Type B pancreatic cell (in vitro differentiated cells): ENCODE measurements at regions not wholly inside any gene's neighbourhood (a gene's known extent, or its start where the extent isn't known, plus 50 kb on each side); places are given as distances from the start of the nearest gene placed in this dataset.
"Not testable (repeated sequence)": the region's sequence is repeated elsewhere in the genome, so short reads cannot be mapped to it uniquely, and the experiment has no call there.

Experiments used
- DNase-seq: peaks from one replicate; pipeline ENCODE4 v3.0.0; 2021; ENCODE audit warnings: mixed read lengths; ENCODE audit not compliant: unreplicated experiment; ENCODE audit errors: extremely low spot score
- H3K27ac Mint-ChIP-seq: 2 replicates; pipeline ENCODE4 v1.8.0; 2021; ENCODE audit warnings: mild to moderate bottlenecking, mixed read lengths
- H3K27me3 Mint-ChIP-seq: 2 replicates; pipeline ENCODE4 v1.8.0; 2021; ENCODE audit warnings: mixed read lengths
- H3K36me3 Mint-ChIP-seq: 2 replicates; pipeline ENCODE4 v1.8.0; 2021; ENCODE audit warnings: mixed read lengths
- H3K4me1 Mint-ChIP-seq: one replicate; pipeline ENCODE4 v1.8.0; 2021; ENCODE audit warnings: mixed read lengths; ENCODE audit not compliant: unreplicated experiment
- H3K4me3 Mint-ChIP-seq: 2 replicates; pipeline ENCODE4 v1.8.0; 2021; ENCODE audit warnings: mild to moderate bottlenecking, mixed read lengths
- H3K9me3 Mint-ChIP-seq: 2 replicates; pipeline ENCODE4 v1.8.0; 2021; ENCODE audit warnings: mixed read lengths
- TF ChIP-seq, protein P1 (sequence below): fragments of 200-600 bp; sonication (generic); conservative IDR thresholded peaks from 2 replicates; pipeline ENCODE4 v1.5.0; 2021; ENCODE audit warnings: antibody characterized with exemption, mild to moderate bottlenecking

DNA sequence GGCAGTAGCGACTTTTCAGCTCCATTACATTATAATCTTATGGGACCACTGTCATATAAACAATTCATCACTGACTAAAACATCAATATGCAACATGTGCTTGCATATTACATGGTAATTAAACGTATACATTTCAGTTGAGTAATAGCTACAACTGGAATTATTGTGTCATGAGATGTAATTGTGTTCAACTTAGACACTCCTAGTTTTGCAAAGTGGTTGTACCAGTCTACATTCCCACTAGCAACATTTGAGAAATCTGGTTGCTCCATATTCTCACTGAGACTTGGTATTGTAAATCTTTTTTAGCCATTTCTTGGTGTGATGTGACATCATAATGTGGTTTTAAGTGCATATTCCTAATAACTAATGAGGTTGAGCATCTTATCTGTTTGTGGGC, 90.0 kb downstream of the CAPZA3 start:
- Mint-ChIP-seq H3K9me3 (peaks cover 8% of the 10 kb centered on the region), H3K4me1 (no peaks in the 10 kb centered on the region), H3K4me3 (no peak overlapping the region), H3K27ac (no peak overlapping the region), H3K27me3 (peaks cover 8% of the 10 kb centered on the region), H3K36me3 (peaks cover 6% of the 10 kb centered on the region)
- DNase-seq, result no peak
- TF ChIP-seq, protein P1, sequence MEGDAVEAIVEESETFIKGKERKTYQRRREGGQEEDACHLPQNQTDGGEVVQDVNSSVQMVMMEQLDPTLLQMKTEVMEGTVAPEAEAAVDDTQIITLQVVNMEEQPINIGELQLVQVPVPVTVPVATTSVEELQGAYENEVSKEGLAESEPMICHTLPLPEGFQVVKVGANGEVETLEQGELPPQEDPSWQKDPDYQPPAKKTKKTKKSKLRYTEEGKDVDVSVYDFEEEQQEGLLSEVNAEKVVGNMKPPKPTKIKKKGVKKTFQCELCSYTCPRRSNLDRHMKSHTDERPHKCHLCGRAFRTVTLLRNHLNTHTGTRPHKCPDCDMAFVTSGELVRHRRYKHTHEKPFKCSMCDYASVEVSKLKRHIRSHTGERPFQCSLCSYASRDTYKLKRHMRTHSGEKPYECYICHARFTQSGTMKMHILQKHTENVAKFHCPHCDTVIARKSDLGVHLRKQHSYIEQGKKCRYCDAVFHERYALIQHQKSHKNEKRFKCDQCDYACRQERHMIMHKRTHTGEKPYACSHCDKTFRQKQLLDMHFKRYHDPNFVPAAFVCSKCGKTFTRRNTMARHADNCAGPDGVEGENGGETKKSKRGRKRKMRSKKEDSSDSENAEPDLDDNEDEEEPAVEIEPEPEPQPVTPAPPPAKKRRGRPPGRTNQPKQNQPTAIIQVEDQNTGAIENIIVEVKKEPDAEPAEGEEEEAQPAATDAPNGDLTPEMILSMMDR, result no peak

DNA sequence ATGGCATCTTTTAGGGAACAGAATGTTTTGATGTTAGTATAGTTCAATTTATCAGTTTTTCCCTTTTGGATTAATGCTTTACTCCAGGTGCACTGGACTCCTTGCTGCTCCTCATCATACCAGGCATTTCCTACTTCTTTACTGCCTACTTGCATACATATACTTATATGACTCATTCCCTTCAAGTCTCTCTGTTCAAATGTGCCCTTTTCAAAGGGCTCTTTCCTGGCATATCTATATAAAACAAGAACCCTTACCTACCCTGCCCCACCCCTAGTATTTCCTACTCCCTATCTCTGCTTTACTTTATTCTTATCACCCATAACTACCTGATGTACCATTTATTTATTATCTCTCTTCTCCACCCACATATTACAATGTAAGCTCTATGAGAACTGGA, 90.6 kb downstream of the CAPZA3 start:
- peaks cover 6% of the 10 kb centered on the region for H3K36me3 Mint-ChIP-seq
- H3K4me3 Mint-ChIP-seq, result no peak overlapping the region
- TF ChIP-seq, protein P1, result no peak
- DNase-seq, result no peak
- H3K27me3 Mint-ChIP-seq, result peaks cover 14% of the 10 kb centered on the region
- no peak overlapping the region for H3K27ac Mint-ChIP-seq
- peaks cover 11% of the 10 kb centered on the region for H3K9me3 Mint-ChIP-seq
- no peaks in the 10 kb centered on the region for H3K4me1 Mint-ChIP-seq

DNA sequence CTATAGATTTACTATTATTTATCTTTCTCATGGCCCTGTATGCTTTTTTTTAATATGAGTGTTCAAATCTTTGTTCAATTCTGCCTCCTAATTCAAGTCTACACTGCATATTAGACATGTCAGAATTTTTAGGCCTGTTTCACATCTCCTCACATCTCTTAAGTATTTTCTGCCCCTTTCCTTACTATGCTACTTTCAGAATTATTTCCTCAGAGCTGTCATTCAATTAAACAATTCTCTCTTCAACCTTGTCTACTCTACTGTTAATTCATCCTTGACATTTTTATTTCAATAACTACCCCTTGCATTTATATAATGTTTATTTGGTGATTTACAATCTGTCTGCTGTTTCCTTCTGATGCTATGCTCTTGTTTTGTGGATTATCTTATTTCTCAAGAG, 91.1 kb downstream of the CAPZA3 start:
- TF ChIP-seq, protein P1, result no peak

DNA sequence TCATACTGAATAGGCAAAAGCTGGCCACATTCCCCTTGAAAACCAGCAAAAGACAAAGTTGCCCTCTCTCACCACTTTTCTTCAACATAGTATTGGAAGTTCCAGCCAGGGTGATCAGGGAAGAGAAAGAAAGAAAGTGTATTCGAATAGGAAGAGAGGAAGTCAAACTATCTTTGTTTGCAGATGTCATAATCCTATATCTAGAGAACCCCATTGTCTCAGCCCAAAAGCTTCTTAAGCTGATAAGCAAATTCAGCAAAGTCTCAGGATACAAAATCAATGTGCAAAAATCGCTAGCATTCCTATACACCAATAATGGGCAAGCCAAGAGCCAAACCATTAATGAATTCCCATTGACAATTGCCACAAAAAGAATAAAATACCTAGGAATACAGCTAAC, 95.0 kb downstream of the CAPZA3 start:
- not testable (repeated sequence) for H3K36me3 Mint-ChIP-seq, H3K27ac Mint-ChIP-seq, H3K4me1 Mint-ChIP-seq, H3K27me3 Mint-ChIP-seq, DNase-seq, H3K4me3 Mint-ChIP-seq
- H3K9me3 Mint-ChIP-seq, result peaks cover 11% of the 10 kb centered on the region

More for the DNA sequence above, 91.1 kb downstream of the CAPZA3 start:
- DNase-seq, result no peak
- Mint-ChIP-seq H3K27me3 (peaks cover 9% of the 10 kb centered on the region), H3K9me3 (peaks cover 11% of the 10 kb centered on the region), H3K36me3 (peaks cover 6% of the 10 kb centered on the region), H3K4me1 (no peaks in the 10 kb centered on the region), H3K4me3 (no peak overlapping the region), H3K27ac (no peak overlapping the region)

DNA sequence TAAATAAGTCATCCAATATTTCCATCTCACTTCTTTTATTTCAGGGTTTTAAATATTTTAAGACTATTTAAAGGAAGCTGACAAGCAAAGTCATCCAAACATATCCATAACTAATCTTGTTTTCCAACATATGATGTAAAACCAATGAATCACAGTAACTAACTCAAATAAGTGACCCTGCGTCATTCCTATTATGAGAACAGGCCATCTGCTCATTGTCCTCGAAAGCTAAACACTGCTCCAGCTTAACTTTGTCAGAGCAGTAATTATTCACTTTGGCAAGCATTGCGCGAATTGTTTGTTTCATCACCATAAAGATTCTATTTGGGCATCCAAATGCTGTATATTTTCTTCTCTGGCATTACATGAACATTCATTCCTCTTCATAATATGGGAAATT, 99.1 kb downstream of the CAPZA3 start:
- no peak for DNase-seq
- Mint-ChIP-seq H3K9me3 (peaks cover 5% of the 10 kb centered on the region), H3K4me3 (no peak overlapping the region), H3K4me1 (no peaks in the 10 kb centered on the region), H3K36me3 (peaks cover 5% of the 10 kb centered on the region), H3K27me3 (peaks cover 9% of the 10 kb centered on the region), H3K27ac (no peak overlapping the region)
- TF ChIP-seq, protein P1, result no peak

DNA sequence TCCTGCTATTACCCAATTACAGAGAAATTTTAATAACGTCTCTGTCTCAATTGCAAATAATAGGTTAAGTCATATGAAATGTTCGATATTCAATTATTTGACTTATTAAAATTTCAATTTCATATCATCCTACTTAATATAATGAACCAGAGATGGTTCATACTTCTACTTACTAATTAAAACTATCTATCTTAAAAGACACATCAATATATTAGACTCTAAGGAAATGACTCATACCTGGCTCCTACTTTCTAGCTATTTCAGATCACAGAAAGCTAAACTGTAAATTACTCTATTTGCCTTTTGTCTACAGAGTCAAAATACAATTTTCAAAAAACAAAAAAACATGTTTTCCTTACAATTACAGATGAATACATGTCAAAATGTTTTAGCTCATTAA, 99.6 kb downstream of the CAPZA3 start:
- TF ChIP-seq, protein P1, result no peak
- H3K36me3 Mint-ChIP-seq, result peaks cover 5% of the 10 kb centered on the region
- H3K4me1 Mint-ChIP-seq, result no peaks in the 10 kb centered on the region
- peaks cover 11% of the 10 kb centered on the region for H3K27me3 Mint-ChIP-seq
- no peak overlapping the region for H3K4me3 Mint-ChIP-seq
- DNase-seq, result no peak
- H3K27ac Mint-ChIP-seq, result no peak overlapping the region
- peaks cover 5% of the 10 kb centered on the region for H3K9me3 Mint-ChIP-seq

DNA sequence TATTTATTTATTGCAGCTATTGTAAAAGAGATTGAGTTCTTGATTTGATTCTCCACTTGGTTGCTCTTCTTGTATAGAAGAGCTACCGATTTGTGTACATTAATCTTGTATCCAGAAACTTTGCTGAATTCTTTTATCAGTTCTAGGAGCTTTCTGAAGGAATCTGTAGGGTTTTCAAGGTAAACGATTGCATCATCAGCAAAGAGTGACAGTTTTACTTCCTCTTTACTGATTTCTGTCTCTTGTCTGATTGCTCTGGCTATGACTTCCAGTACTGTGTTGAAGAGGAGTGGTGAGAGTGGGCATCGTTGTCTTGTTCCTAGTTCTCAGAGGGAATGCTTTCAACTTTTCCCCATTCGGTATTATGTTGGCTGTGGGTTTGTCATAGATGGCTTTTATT, 103.1 kb downstream of the CAPZA3 start:
- not testable (repeated sequence) for H3K4me3 Mint-ChIP-seq, H3K36me3 Mint-ChIP-seq, H3K4me1 Mint-ChIP-seq, H3K9me3 Mint-ChIP-seq, H3K27ac Mint-ChIP-seq, DNase-seq, H3K27me3 Mint-ChIP-seq
